HFFc6 (cell line): ENCODE measurements at regions not wholly inside any gene's neighbourhood (a gene's known extent, or its start where the extent isn't known, plus 50 kb on each side); places are given as distances from the start of the nearest gene placed in this dataset.
"Not testable (repeated sequence)": the region's sequence is repeated elsewhere in the genome, so short reads cannot be mapped to it uniquely, and the experiment has no call there.

Experiments used
- DNase-seq: peaks from one replicate; pipeline ENCODE4 v3.0.0-alpha.2; 2018
- H3K27ac Mint-ChIP-seq: 2 replicates; pipeline ENCODE4 v1.8.0; 2020; ENCODE audit warnings: mild to moderate bottlenecking, mixed read lengths
- H3K27me3 Mint-ChIP-seq: 2 replicates; pipeline ENCODE4 v1.8.0; 2021; ENCODE audit warnings: mild to moderate bottlenecking, moderate library complexity, mixed read lengths; ENCODE audit not compliant: insufficient read depth
- H3K36me3 Mint-ChIP-seq: 2 replicates; pipeline ENCODE4 v1.8.0; 2021; ENCODE audit warnings: low read depth, mixed read lengths
- H3K4me1 Mint-ChIP-seq: 2 replicates; pipeline ENCODE4 v1.8.0; 2020; ENCODE audit warnings: low read depth, mixed read lengths
- H3K4me3 Mint-ChIP-seq: 2 replicates; pipeline ENCODE4 v1.8.0; 2020; ENCODE audit warnings: mild to moderate bottlenecking, moderate library complexity, mixed read lengths
- H3K9me3 Mint-ChIP-seq: 2 replicates; pipeline ENCODE4 v1.8.0; 2020; ENCODE audit warnings: mild to moderate bottlenecking, mixed read lengths
- CTCF ChIP-seq: fragments of 200-600 bp; sonication (generic); IDR thresholded peaks from 2 replicates; pipeline ENCODE4 v1.5.0; 2021; ENCODE audit warnings: antibody characterized with exemption, mild to moderate bottlenecking

DNA sequence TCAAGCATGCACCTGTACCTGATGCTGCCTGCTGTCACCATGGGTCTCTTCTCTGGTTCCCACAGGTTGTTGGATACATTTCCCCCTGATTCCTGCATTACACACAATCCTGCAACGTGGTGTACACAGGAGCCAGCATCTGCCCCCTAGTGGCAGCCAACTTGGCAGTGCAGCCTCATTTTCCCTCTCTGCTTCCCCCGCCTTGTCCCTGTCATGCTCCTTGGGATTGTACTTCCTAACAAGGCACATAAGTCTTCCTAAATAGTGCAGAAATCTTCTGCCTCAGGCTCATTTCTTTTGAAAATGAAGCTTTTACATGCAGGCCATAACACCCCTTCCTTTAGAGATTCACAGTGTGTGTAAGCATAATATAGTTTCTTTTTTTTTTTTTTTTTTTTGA, 387.5 kb downstream of the CCSER2 start:
- Mint-ChIP-seq H3K27me3 (no peaks in the 10 kb centered on the region), H3K9me3 (peaks cover 18% of the 10 kb centered on the region), H3K36me3 (no peaks in the 10 kb centered on the region), H3K4me1 (no peaks in the 10 kb centered on the region), H3K4me3 (no peak overlapping the region), H3K27ac (no peak overlapping the region)
- DNase-seq: no peak
- no peak; the same call in 1 of the 2 replicates for TF ChIP-seq CTCF

- Mint-ChIP-seq H3K27me3 (no peaks in the 10 kb centered on the region), H3K4me1 (no peaks in the 10 kb centered on the region), H3K36me3 (no peaks in the 10 kb centered on the region), H3K4me3 (no peak overlapping the region), H3K27ac (no peak overlapping the region), H3K9me3 (peaks cover 23% of the 10 kb centered on the region)
- no peak for TF ChIP-seq CTCF
- DNase-seq: no peak
These were observed 390.7 kb downstream of the CCSER2 start for GRCh38 chr10:84718877-84719616.

DNA sequence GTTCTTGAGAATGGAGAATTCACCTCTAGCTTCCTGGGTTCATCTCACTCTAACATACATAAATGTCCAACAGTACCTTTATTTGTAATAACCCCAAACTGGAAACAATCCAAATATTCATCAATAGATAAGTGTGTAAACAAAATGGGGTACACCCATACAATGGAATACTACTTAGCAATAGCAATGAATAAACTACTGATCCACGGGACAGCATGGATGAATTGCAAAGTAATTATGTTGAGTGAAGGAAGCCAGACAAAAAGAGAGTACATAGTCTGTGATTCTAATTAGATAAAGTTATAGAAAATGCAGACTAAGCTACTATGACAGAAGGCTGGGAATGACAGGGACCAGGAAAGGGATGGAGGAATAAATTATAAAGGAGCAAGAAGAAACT, 391.3 kb downstream of the CCSER2 start:
- Mint-ChIP-seq H3K4me1 (no peaks in the 10 kb centered on the region), H3K27me3 (no peaks in the 10 kb centered on the region), H3K36me3 (no peaks in the 10 kb centered on the region), H3K27ac (no peak overlapping the region), H3K4me3 (no peak overlapping the region), H3K9me3 (peaks cover 28% of the 10 kb centered on the region)
- DNase-seq: no peak
- TF ChIP-seq CTCF: no peak

DNA sequence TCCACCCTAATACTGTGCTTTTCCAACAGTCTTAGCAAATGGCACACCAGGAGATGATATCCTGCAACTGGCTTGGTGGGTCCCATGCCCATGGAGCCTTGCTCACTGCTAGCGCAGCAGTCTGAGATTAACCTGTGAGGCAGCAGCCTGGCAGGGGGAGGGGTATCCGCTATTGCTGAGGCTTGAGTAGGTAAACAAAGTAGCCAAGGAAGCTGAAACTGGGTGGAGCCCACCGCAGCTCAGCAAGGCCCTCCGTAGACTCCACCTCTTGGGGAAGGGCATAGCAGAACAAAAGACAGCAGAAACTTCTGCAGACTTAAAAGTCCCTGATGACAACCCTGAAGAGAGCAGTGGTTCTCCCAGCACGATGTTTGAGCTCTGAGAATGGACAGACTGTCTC, 399.0 kb downstream of the CCSER2 start:
- no peak overlapping the region for H3K27ac Mint-ChIP-seq
- no peaks in the 10 kb centered on the region for H3K36me3 Mint-ChIP-seq
- no peak for TF ChIP-seq CTCF
- no peak for DNase-seq
- no peaks in the 10 kb centered on the region for H3K4me1 Mint-ChIP-seq
- no peak overlapping the region for H3K4me3 Mint-ChIP-seq
- H3K27me3 Mint-ChIP-seq: no peaks in the 10 kb centered on the region; the same call in 1 of the 2 replicates
- peaks cover 45% of the 10 kb centered on the region for H3K9me3 Mint-ChIP-seq

- not testable (repeated sequence) for H3K27me3 Mint-ChIP-seq, H3K4me1 Mint-ChIP-seq, H3K27ac Mint-ChIP-seq, H3K4me3 Mint-ChIP-seq, H3K36me3 Mint-ChIP-seq, DNase-seq
- H3K9me3 Mint-ChIP-seq: peaks cover 20% of the 10 kb centered on the region
These were observed 410.7 kb downstream of the CCSER2 start for GRCh38 chr10:84739126-84739525.

DNA sequence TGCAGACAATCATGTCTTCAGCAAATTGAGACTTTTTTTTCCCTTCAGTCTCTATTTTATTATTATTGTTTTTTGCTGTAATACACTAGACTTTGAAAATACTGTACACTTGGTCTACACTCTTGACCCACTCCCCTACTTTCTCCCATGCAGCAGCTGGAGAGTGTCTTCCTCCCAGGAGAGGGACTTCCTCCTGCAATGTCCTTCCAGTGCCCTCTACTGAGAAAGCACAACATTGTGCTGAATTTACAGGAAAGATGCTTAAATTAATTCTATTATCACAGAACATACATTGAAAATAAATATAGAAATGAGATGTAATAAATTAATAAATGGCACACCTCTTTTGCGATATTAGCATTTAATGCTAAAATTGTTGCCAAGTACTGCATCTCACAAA, 411.3 kb downstream of the CCSER2 start:
- DNase-seq: no peak
- no peak overlapping the region for H3K27ac Mint-ChIP-seq
- H3K27me3 Mint-ChIP-seq: no peaks in the 10 kb centered on the region; the same call in 1 of the 2 replicates
- no peaks in the 10 kb centered on the region for H3K4me1 Mint-ChIP-seq
- H3K36me3 Mint-ChIP-seq: no peaks in the 10 kb centered on the region
- H3K9me3 Mint-ChIP-seq: peaks cover 22% of the 10 kb centered on the region
- TF ChIP-seq CTCF: no peak
- H3K4me3 Mint-ChIP-seq: no peak overlapping the region
